ENCODE measurements at regions not wholly inside any gene's neighbourhood (a gene's known extent, or its start where the extent isn't known, plus 50 kb on each side); places are given as distances from the start of the nearest gene placed in this dataset.

- TF ChIP-seq EZH2phosphoT487 (IDR thresholded peaks at IDR 0.05) (no peak), CTCF (IDR thresholded peaks at IDR 0.05) (no peak)
Measured at GRCh38 chr9:82605657-82606031, 457.3 kb downstream of the RASEF start.
